IMR-90 (cell line): ENCODE measurements at regions not wholly inside any gene's neighbourhood (a gene's known extent, or its start where the extent isn't known, plus 50 kb on each side); places are given as distances from the start of the nearest gene placed in this dataset.

ENCODE experiments used
- ATAC-seq: fragments of 200-7000 bp; cut with Tn5 transposase; 2 replicates; pipeline ENCODE4 v1.9.1; 2020; ENCODE audit warnings: low read depth, mild to moderate bottlenecking, moderate library complexity
- BruUV-seq: library from RNA; stranded (reverse); fragments of 400-500 nt; replicated peaks from 2 replicates; lab custom pipeline; 2021; lab: Mats Ljungman, UMichigan
- CTCF ChIA-PET: fragments of 300-600 bp; formaldehyde crosslinking; extraction: SDS; loops from one replicate; lab custom pipeline; 2021; ENCODE audit warnings: antibody characterized with exemption; lab: Yijun Ruan, JAX
- POLR2A ChIA-PET: fragments of 300-600 bp; sonication (Branson Sonifier 250); formaldehyde crosslinking; loops from one replicate; lab custom pipeline; 2022; ENCODE audit warnings: antibody characterized with exemption; ENCODE audit not compliant: unreplicated experiment; lab: Charles Lee
- DNase-seq: peaks from one replicate; pipeline ENCODE4 v3.0.0; 2013
- H2AFZ ChIP-seq: replicated peaks from 2 replicates; pipeline ENCODE3; 2013; ENCODE audit warnings: low read length, mild to moderate bottlenecking; ENCODE audit not compliant: poor library complexity
- H2AK5ac ChIP-seq: 2 replicates; pipeline ENCODE4 v1.6.1; 2013; ENCODE audit warnings: low read depth, low read length, inconsistent platforms
- H2AK9ac ChIP-seq: replicated peaks from 2 replicates; pipeline ENCODE3; 2013; ENCODE audit warnings: mild to moderate bottlenecking, low read depth, low read length, moderate library complexity; ENCODE audit not compliant: poor library complexity
- H2BK120ac ChIP-seq: 2 replicates; pipeline ENCODE4 v1.6.1; 2013; ENCODE audit warnings: low read depth, low read length, inconsistent platforms
- H2BK15ac ChIP-seq: 3 replicates; pipeline ENCODE4 v1.6.1; 2013; ENCODE audit warnings: low read depth, low read length, inconsistent platforms
- H2BK20ac ChIP-seq: 2 replicates; pipeline ENCODE4 v1.6.1; 2013; ENCODE audit warnings: low read depth, mild to moderate bottlenecking, inconsistent platforms, low read length, moderate library complexity
- H2BK5ac ChIP-seq: 2 replicates; pipeline ENCODE4 v1.6.1; 2013; ENCODE audit warnings: mild to moderate bottlenecking, low read depth, low read length, inconsistent platforms; ENCODE audit not compliant: poor library complexity, severe bottlenecking
- H3K14ac ChIP-seq: replicated peaks from 2 replicates; pipeline ENCODE4 v1.6.1; 2013; ENCODE audit warnings: low read depth, low read length, inconsistent platforms
- H3K18ac ChIP-seq: 2 replicates; pipeline ENCODE4 v1.6.1; 2013; ENCODE audit warnings: low read depth, low read length, control low read depth
- H3K23ac ChIP-seq: 2 replicates; pipeline ENCODE4 v1.6.1; 2013; ENCODE audit warnings: low read depth, low read length, inconsistent platforms
- H3K27ac ChIP-seq: 2 replicates; pipeline ENCODE4 v1.5.1; 2013; ENCODE audit warnings: mild to moderate bottlenecking, control low read depth, low read length; ENCODE audit not compliant: insufficient read depth
- H3K27me3 ChIP-seq: 2 replicates; pipeline ENCODE4 v1.6.1; 2013; ENCODE audit warnings: low read length; ENCODE audit not compliant: control insufficient read depth, insufficient read depth
- H3K36me3 ChIP-seq: 2 replicates; pipeline ENCODE4 v1.6.1; 2013; ENCODE audit warnings: low read length, mixed read lengths; ENCODE audit not compliant: control insufficient read depth, insufficient read depth
- H3K4ac ChIP-seq: 2 replicates; pipeline ENCODE4 v1.6.1; 2013; ENCODE audit warnings: low read depth, low read length, inconsistent platforms
- H3K4me1 ChIP-seq: 2 replicates; pipeline ENCODE4 v1.6.1; 2013; ENCODE audit warnings: low read length, mixed read lengths; ENCODE audit not compliant: control insufficient read depth, insufficient read depth
- H3K4me2 ChIP-seq: 2 replicates; pipeline ENCODE4 v1.6.1; 2013; ENCODE audit warnings: low read depth, mild to moderate bottlenecking, control low read depth, low read length, moderate library complexity
- H3K4me3 ChIP-seq: 2 replicates; pipeline ENCODE4 v1.5.1; 2013; ENCODE audit warnings: low read depth, mild to moderate bottlenecking, control low read depth, low read length, moderate library complexity; ENCODE audit not compliant: insufficient read depth
- H3K56ac ChIP-seq: 2 replicates; pipeline ENCODE4 v1.6.1; 2013; ENCODE audit warnings: low read length, inconsistent platforms; ENCODE audit not compliant: insufficient read depth; ENCODE audit errors: extremely low read depth
- H3K79me1 ChIP-seq, 2 experiments: 2 replicates each; pipeline ENCODE4 v1.6.1; 2013; ENCODE audit warnings: low read length in 2 of 2, inconsistent platforms in 1 of 2, low read depth in 1 of 2
- H3K9ac ChIP-seq: 2 replicates; pipeline ENCODE4 v1.6.1; 2013; ENCODE audit warnings: low read depth, low read length, control low read depth
- H3K9me1 ChIP-seq: 2 replicates; pipeline ENCODE4 v1.6.1; 2013; ENCODE audit warnings: low read length, inconsistent platforms; ENCODE audit not compliant: insufficient read depth
- H3K9me3 ChIP-seq: 2 replicates; pipeline ENCODE4 v1.6.1; 2013; ENCODE audit warnings: low read length; ENCODE audit not compliant: control insufficient read depth, insufficient read depth
- H4K20me1 ChIP-seq: 2 replicates; pipeline ENCODE4 v1.6.1; 2013; ENCODE audit warnings: low read length, inconsistent platforms; ENCODE audit not compliant: insufficient read depth
- H4K5ac ChIP-seq: 2 replicates; pipeline ENCODE4 v1.6.1; 2013; ENCODE audit warnings: mild to moderate bottlenecking, low read depth, low read length, control low read depth
- H4K8ac ChIP-seq, 2 experiments: 2 replicates each; pipeline ENCODE4 v1.6.1; 2013; ENCODE audit warnings: low read depth in 2 of 2, low read length in 2 of 2, control low read depth in 1 of 2, inconsistent platforms in 1 of 2
- H4K91ac ChIP-seq: 2 replicates; pipeline ENCODE4 v1.6.1; 2013; ENCODE audit warnings: low read depth, low read length, inconsistent platforms; ENCODE audit not compliant: insufficient read depth
- BHLHE40 ChIP-seq: fragments of 150-350 bp; IDR thresholded peaks from 2 replicates; pipeline ENCODE4 v1.6.1; 2016; ENCODE audit warnings: mild to moderate bottlenecking, low read depth, low read length
- CEBPB ChIP-seq: IDR thresholded peaks from 2 replicates; pipeline ENCODE4 v1.6.1; 2012; ENCODE audit warnings: low read depth, low read length, improper control_type of control experiment
- CHD1 ChIP-seq: IDR thresholded peaks from 2 replicates; pipeline ENCODE4 v1.6.1; 2012; ENCODE audit warnings: low read depth, low read length, improper control_type of control experiment
- FOS ChIP-seq: fragments of 150-350 bp; IDR thresholded peaks from 2 replicates; pipeline ENCODE4 v1.6.1; 2016; ENCODE audit warnings: low read depth, low read length
- MAFK ChIP-seq: IDR thresholded peaks from 2 replicates; pipeline ENCODE4 v1.6.1; 2012; ENCODE audit warnings: low read depth, low read length, improper control_type of control experiment
- MXI1 ChIP-seq: IDR thresholded peaks from 2 replicates; pipeline ENCODE4 v1.6.1; 2012; ENCODE audit warnings: low read depth, mild to moderate bottlenecking, low read length, moderate library complexity, borderline replicate concordance
- NFE2L2 ChIP-seq: fragments of 150-350 bp; IDR thresholded peaks from 2 replicates; pipeline ENCODE4 v1.6.1; 2016; ENCODE audit warnings: low read depth, mild to moderate bottlenecking, low read length
- RAD21 ChIP-seq: IDR thresholded peaks from 2 replicates; pipeline ENCODE4 v1.6.1; 2012; ENCODE audit warnings: low read length, improper control_type of control experiment
- RCOR1 ChIP-seq: IDR thresholded peaks from 2 replicates; pipeline ENCODE4 v1.6.1; 2012; ENCODE audit warnings: mild to moderate bottlenecking, low read length, improper control_type of control experiment; ENCODE audit not compliant: insufficient replicate concordance
- RFX5 ChIP-seq: IDR thresholded peaks from 2 replicates; pipeline ENCODE4 v1.8.0; 2012; ENCODE audit warnings: low read depth, mild to moderate bottlenecking, low read length, moderate library complexity
- SMC3 ChIP-seq: fragments of 150-350 bp; IDR thresholded peaks from 2 replicates; pipeline ENCODE4 v1.6.1; 2016; ENCODE audit warnings: low read depth, mild to moderate bottlenecking, antibody characterized with exemption, low read length, moderate library complexity
- WGBS, 2 experiments: methylation state at CpG; one replicate each; pipeline versions ENCODE4 v1.1.5 to v1.1.7; 2013; ENCODE audit warnings: missing lambda C conversion rate in 2 of 2; ENCODE audit not compliant: insufficient read length in 1 of 2; ENCODE audit errors: extremely low coverage in 2 of 2; 5-methylcytosine and 5-hydroxymethylcytosine counted together
- dilution Hi-C: fragments of 300-500 bp; cut with HindIII; formaldehyde crosslinking; loops from one replicate; pipeline ENCODE4 v1.14.3; 2018; ENCODE audit warnings: low sequenced_read_pairs; ENCODE audit not compliant: unreplicated experiment
- in situ Hi-C: fragments of 300-500 bp; cut with MboI; formaldehyde crosslinking; loops from 3 replicates; pipeline ENCODE4 v1.14.3; 2019; ENCODE audit warnings: low sequenced_read_pairs, inconsistent platforms, mixed read lengths
- intact Hi-C: fragments of 100-400 bp; cut with micrococcal nuclease; formaldehyde crosslinking; loops from 2 replicates; pipeline ENCODE4 v1.10.0; 2022

- no peak overlapping the region for H3K4ac ChIP-seq
- H3K9me1 ChIP-seq: no peaks in the 10 kb centered on the region
- H3K27me3 ChIP-seq: peaks cover 65% of the 10 kb centered on the region
- H3K27ac ChIP-seq: no peak overlapping the region
- BruUV-seq: no TSS peak
- TF ChIP-seq FOS (no peak), RFX5 (no peak), BHLHE40 (no peak), MAFK (no peak), RCOR1 (no peak), RAD21 (no peak), NFE2L2 (no peak), CHD1 (no peak), CEBPB (no peak), MXI1 (no peak), SMC3 (no peak)
- no peak overlapping the region for H3K4me3 ChIP-seq
- H3K18ac ChIP-seq: no peak overlapping the region
- 11% methylated on average over 5 of the region's 5 CpGs; no CpG with 5 or more reads in 1 of the 2 experiments for WGBS, 2 experiments
- no peak overlapping the region for H3K9ac ChIP-seq
- no peak overlapping the region for H2BK5ac ChIP-seq
- H4K20me1 ChIP-seq: no peaks in the 10 kb centered on the region
- H3K9me3 ChIP-seq: no peaks in the 10 kb centered on the region
- peak overlapping the region; percentile 8 for H2AFZ ChIP-seq
- no peak overlapping the region for H2BK120ac ChIP-seq
- H2AK5ac ChIP-seq: no peak overlapping the region
- H3K56ac ChIP-seq: no peak overlapping the region
- no peaks in the 10 kb centered on the region; the same call in 1 of the 2 replicates for H3K4me1 ChIP-seq
- no peak for ATAC-seq
- no peak overlapping the region for H2BK20ac ChIP-seq
- H3K4me2 ChIP-seq: no peak overlapping the region
- DNase-seq: no peak
- CTCF ChIA-PET: interaction anchor here (1.0 to 1.6 kb wide), 2 partner anchors 9 to 390 kb away, joined by 3 to 5 read pairs; no protein-coding TSS in a partner anchor
- no peak overlapping the region for H2AK9ac ChIP-seq
- no peak overlapping the region for H4K8ac ChIP-seq
- dilution Hi-C loops: no loop called here
- H3K23ac ChIP-seq: no peak overlapping the region
- intact Hi-C loops: no loop called here
- no peaks in the 10 kb centered on the region for H3K79me1 ChIP-seq
- H4K91ac ChIP-seq: no peak overlapping the region
- in situ Hi-C loops: loop anchor here (25.0 kb wide), 2 partner anchors 452 to 652 kb away; partner anchors contain the start of genes NIFK and RNU4ATAC
- H2BK15ac ChIP-seq: no peak overlapping the region
- no peak overlapping the region for H3K14ac ChIP-seq
- H3K36me3 ChIP-seq: no peaks in the 10 kb centered on the region
- no peak overlapping the region for H4K5ac ChIP-seq
- POLR2A ChIA-PET: no interaction called here
Observed at GRCh38 chr2:121085801-121086200, 199.2 kb downstream of the TFCP2L1 start.
